ENCODE measurements at regions not wholly inside any gene's neighbourhood (a gene's known extent, or its start where the extent isn't known, plus 50 kb on each side); places are given as distances from the start of the nearest gene placed in this dataset.

- H3K27ac ChIP-seq (ENCODE audit: low read depth, low read length), result no peak overlapping the region
- TF ChIP-seq CTCF (IDR thresholded peaks at IDR 0.05; ENCODE audit: low read depth, low read length, poor library complexity, severe bottlenecking), result no peak
- TF ChIP-seq EZH2phosphoT487 (IDR thresholded peaks at IDR 0.05; ENCODE audit: borderline replicate concordance, low read length), result no peak
- H3K9me2 ChIP-seq (replicated peaks; ENCODE audit: control insufficient read depth, low read length), result no peaks in the 10 kb centered on the region
- no peaks in the 10 kb centered on the region for H3K27me3 ChIP-seq (ENCODE audit: control insufficient read depth, low read length)
- H4K20me1 ChIP-seq (ENCODE audit: control insufficient read depth, insufficient read depth, low read depth, low read length), result no peaks in the 10 kb centered on the region
- no peak overlapping the region for H3K4me2 ChIP-seq (ENCODE audit: low read length)
- H3K4me3 ChIP-seq (ENCODE audit: low read length), result no peak overlapping the region
- no peaks in the 10 kb centered on the region for H3K36me3 ChIP-seq (ENCODE audit: control insufficient read depth, low read length)
- peaks cover 16% of the 10 kb centered on the region; the same call in 1 of the 2 replicates for H3K9me3 ChIP-seq (ENCODE audit: control insufficient read depth, insufficient read depth, low read length)
- no peaks in the 10 kb centered on the region for H3K79me2 ChIP-seq (ENCODE audit: control insufficient read depth, low read length)
- H3F3A ChIP-seq (ENCODE audit: control insufficient read depth, insufficient read depth), result no peaks in the 10 kb centered on the region
- no peaks in the 10 kb centered on the region for H3K4me1 ChIP-seq (ENCODE audit: control insufficient read depth, low read length)
Observed at GRCh38 chr1:195238313-195238712, 1369.9 kb downstream of the KCNT2 start.

- TF ChIP-seq EZH2phosphoT487 (IDR thresholded peaks at IDR 0.05; ENCODE audit: borderline replicate concordance, low read length) (no peak), CTCF (IDR thresholded peaks at IDR 0.05; ENCODE audit: low read depth, low read length, poor library complexity, severe bottlenecking) (no peak)
- H3K27me3 ChIP-seq (ENCODE audit: control insufficient read depth, low read length), result no peaks in the 10 kb centered on the region
Observed at GRCh38 chr1:195236991-195237889, 1371.0 kb downstream of the KCNT2 start.

GRCh38 chr1:195218428-195219212 is 1389.6 kb downstream of the KCNT2 start:
- Histone ChIP-seq H3K9me2 (replicated peaks; ENCODE audit: control insufficient read depth, low read length) (no peaks in the 10 kb centered on the region), H3K4me2 (ENCODE audit: low read length) (no peak overlapping the region)

More at GRCh38 chr1:195236991-195237889, 1371.0 kb downstream of the KCNT2 start:
- Histone ChIP-seq H3K79me2 (ENCODE audit: control insufficient read depth, low read length) (no peaks in the 10 kb centered on the region), H3K4me2 (ENCODE audit: low read length) (no peak overlapping the region), H3K36me3 (ENCODE audit: control insufficient read depth, low read length) (no peaks in the 10 kb centered on the region), H3K27ac (ENCODE audit: low read depth, low read length) (no peak overlapping the region), H3K4me1 (ENCODE audit: control insufficient read depth, low read length) (no peaks in the 10 kb centered on the region), H3K9me2 (replicated peaks; ENCODE audit: control insufficient read depth, low read length) (no peaks in the 10 kb centered on the region), H4K20me1 (ENCODE audit: control insufficient read depth, insufficient read depth, low read depth, low read length) (no peaks in the 10 kb centered on the region), H3K9me3 (ENCODE audit: control insufficient read depth, insufficient read depth, low read length) (peaks cover 16% of the 10 kb centered on the region; the same call in 1 of the 2 replicates), H3K4me3 (ENCODE audit: low read length) (no peak overlapping the region), H3F3A (ENCODE audit: control insufficient read depth, insufficient read depth) (no peaks in the 10 kb centered on the region)

More at GRCh38 chr1:195218428-195219212, 1389.6 kb downstream of the KCNT2 start:
- H4K20me1 ChIP-seq (ENCODE audit: control insufficient read depth, insufficient read depth, low read depth, low read length), result no peaks in the 10 kb centered on the region
- H3K79me2 ChIP-seq (ENCODE audit: control insufficient read depth, low read length), result no peaks in the 10 kb centered on the region
- H3K9me3 ChIP-seq (ENCODE audit: control insufficient read depth, insufficient read depth, low read length), result no peaks in the 10 kb centered on the region; the same call in 1 of the 2 replicates
- H3K27ac ChIP-seq (ENCODE audit: low read depth, low read length), result no peak overlapping the region
- H3K4me3 ChIP-seq (ENCODE audit: low read length), result no peak overlapping the region
- no peaks in the 10 kb centered on the region for H3K27me3 ChIP-seq (ENCODE audit: control insufficient read depth, low read length)
- TF ChIP-seq EZH2phosphoT487 (IDR thresholded peaks at IDR 0.05; ENCODE audit: borderline replicate concordance, low read length) (no peak), CTCF (IDR thresholded peaks at IDR 0.05; ENCODE audit: low read depth, low read length, poor library complexity, severe bottlenecking) (no peak)
- H3F3A ChIP-seq (ENCODE audit: control insufficient read depth, insufficient read depth), result no peaks in the 10 kb centered on the region
- H3K36me3 ChIP-seq (ENCODE audit: control insufficient read depth, low read length), result no peaks in the 10 kb centered on the region
- no peaks in the 10 kb centered on the region for H3K4me1 ChIP-seq (ENCODE audit: control insufficient read depth, low read length)
